ENCODE measurements at regions not wholly inside any gene's neighbourhood (a gene's known extent, or its start where the extent isn't known, plus 50 kb on each side); places are given as distances from the start of the nearest gene placed in this dataset.
A peak's percentile ranks its signal among the peaks of the same experiment; 100 is the strongest.

- no CpG with 5 or more reads among the region's 3 CpGs for WGBS (ENCODE audit: extremely low coverage, insufficient read length, low lambda C conversion rate)
These were observed 62.8 kb upstream of the DIAPH3 start for GRCh38 chr13:60226507-60226906.

More at GRCh38 chr13:60226507-60226906, 62.8 kb upstream of the DIAPH3 start:
- no peaks in the 10 kb centered on the region for H4K20me1 ChIP-seq (ENCODE audit: control insufficient read depth, insufficient read depth, insufficient read length)
- no peaks in the 10 kb centered on the region for H3K9me3 Mint-ChIP-seq
- TF ChIP-seq, protein P1, sequence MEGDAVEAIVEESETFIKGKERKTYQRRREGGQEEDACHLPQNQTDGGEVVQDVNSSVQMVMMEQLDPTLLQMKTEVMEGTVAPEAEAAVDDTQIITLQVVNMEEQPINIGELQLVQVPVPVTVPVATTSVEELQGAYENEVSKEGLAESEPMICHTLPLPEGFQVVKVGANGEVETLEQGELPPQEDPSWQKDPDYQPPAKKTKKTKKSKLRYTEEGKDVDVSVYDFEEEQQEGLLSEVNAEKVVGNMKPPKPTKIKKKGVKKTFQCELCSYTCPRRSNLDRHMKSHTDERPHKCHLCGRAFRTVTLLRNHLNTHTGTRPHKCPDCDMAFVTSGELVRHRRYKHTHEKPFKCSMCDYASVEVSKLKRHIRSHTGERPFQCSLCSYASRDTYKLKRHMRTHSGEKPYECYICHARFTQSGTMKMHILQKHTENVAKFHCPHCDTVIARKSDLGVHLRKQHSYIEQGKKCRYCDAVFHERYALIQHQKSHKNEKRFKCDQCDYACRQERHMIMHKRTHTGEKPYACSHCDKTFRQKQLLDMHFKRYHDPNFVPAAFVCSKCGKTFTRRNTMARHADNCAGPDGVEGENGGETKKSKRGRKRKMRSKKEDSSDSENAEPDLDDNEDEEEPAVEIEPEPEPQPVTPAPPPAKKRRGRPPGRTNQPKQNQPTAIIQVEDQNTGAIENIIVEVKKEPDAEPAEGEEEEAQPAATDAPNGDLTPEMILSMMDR (conservative IDR thresholded peaks at IDR 0.05): peak; percentile 65
- no peak overlapping the region for H2AK5ac ChIP-seq (ENCODE audit: insufficient read length, low read length)
- no peak overlapping the region for H2AFZ ChIP-seq (ENCODE audit: low read length)
- no peaks in the 10 kb centered on the region for H3K79me1 ChIP-seq (ENCODE audit: insufficient read depth, low read depth, low read length, poor library complexity, severe bottlenecking)
- no peak overlapping the region for H2BK120ac ChIP-seq (ENCODE audit: low read depth, low read length, poor library complexity, severe bottlenecking)
- H2BK12ac ChIP-seq (ENCODE audit: insufficient read length, low read depth, low read length): no peak overlapping the region
- H3K23ac ChIP-seq (ENCODE audit: insufficient read length, low read depth, low read length): no peak overlapping the region
- no peak overlapping the region for H3K27ac Mint-ChIP-seq
- no peak overlapping the region for H2BK20ac ChIP-seq (ENCODE audit: low read depth, low read length, poor library complexity, severe bottlenecking)
- no peaks in the 10 kb centered on the region for H3K36me3 Mint-ChIP-seq (ENCODE audit: insufficient read depth in 1 of 3, low read depth in 3 of 3)
- peak; percentile 44 for DNase-seq
- no peak overlapping the region for H3K14ac ChIP-seq (ENCODE audit: insufficient read depth, low read length)
- no peak overlapping the region for H2BK15ac ChIP-seq (ENCODE audit: low read depth, low read length)
- peaks cover 0 to 3% of the 10 kb centered on the region in 2 experiments; a peak in 2 of 4 replicates for H3K4me1 Mint-ChIP-seq
- no peak overlapping the region for H3T11ph ChIP-seq (ENCODE audit: low read length)
- H3K27ac ChIP-seq (ENCODE audit: insufficient read length, low read depth, low read length): no peak overlapping the region
- no peak overlapping the region for H3K4ac ChIP-seq (ENCODE audit: low read depth, low read length)
- no peak overlapping the region for H3K4me2 ChIP-seq (ENCODE audit: insufficient read depth, insufficient read length, low read length)
- H3K27me3 ChIP-seq (ENCODE audit: insufficient read depth, low read length): no peaks in the 10 kb centered on the region
- H3K9ac ChIP-seq (ENCODE audit: extremely low read depth, insufficient read length, low read length): no peak overlapping the region
- no peak overlapping the region for H4K91ac ChIP-seq (ENCODE audit: insufficient read length, low read depth, low read length)
- H3K18ac ChIP-seq (ENCODE audit: insufficient read length, low read depth, low read length): no peak overlapping the region
- H3K79me2 ChIP-seq (ENCODE audit: insufficient read depth, low read length): no peaks in the 10 kb centered on the region
- H4K8ac ChIP-seq (replicated peaks; ENCODE audit: insufficient read length, low read depth, low read length): no peak overlapping the region
- H3K4me3 Mint-ChIP-seq: no peak overlapping the region
- no peaks in the 10 kb centered on the region for H3K27me3 Mint-ChIP-seq (ENCODE audit: low read depth)
- no peaks in the 10 kb centered on the region for H3K9me3 ChIP-seq (ENCODE audit: control insufficient read depth, low read depth, low read length)
- H3K23me2 ChIP-seq (ENCODE audit: insufficient read length, low read depth, low read length, poor library complexity, severe bottlenecking): no peaks in the 10 kb centered on the region
- H2BK5ac ChIP-seq (ENCODE audit: insufficient read length, low read length): no peak overlapping the region
- no peak overlapping the region for H4K5ac ChIP-seq (ENCODE audit: insufficient read length, low read depth, low read length)
- no peaks in the 10 kb centered on the region for H3K4me1 ChIP-seq (ENCODE audit: insufficient read depth, low read length)
- H3K56ac ChIP-seq (ENCODE audit: insufficient read length, low read depth, low read length): no peak overlapping the region

Measured in H9 (cell line).